Heart left ventricle (tissue), 16 donors: ENCODE measurements at regions not wholly inside any gene's neighbourhood (a gene's known extent, or its start where the extent isn't known, plus 50 kb on each side); places are given as distances from the start of the nearest gene placed in this dataset.

Experiments
- ATAC-seq, 4 donors: fragments of 200-7000 bp; cut with Tn5 transposase; one replicate each; pipeline ENCODE4 v1.9.1; 2020 to 2022; ENCODE audit warnings: moderate library complexity in 4 of 4, mild to moderate bottlenecking in 3 of 4, moderate number of reproducible peaks in 1 of 4
- DNase-seq, 5 donors: peaks; one replicate each; pipeline ENCODE4 v3.0.0-alpha.2; 2020
- H3K27ac ChIP-seq, 12 donors: fragments of 200-600 bp; sonication (generic) in 4 of 12; one replicate each; pipeline versions ENCODE4 v1.5.0 to v1.8.0; 2016 to 2022; ENCODE audit warnings: mild to moderate bottlenecking in 2 of 12
- H3K27me3 ChIP-seq, 9 donors: fragments of 200-600 bp; sonication (generic) in 2 of 9; one replicate each; pipeline versions ENCODE4 v1.5.1 to v1.8.0; 2016 to 2022; ENCODE audit warnings: mild to moderate bottlenecking in 3 of 9
- H3K36me3 ChIP-seq, 9 donors: fragments of 200-600 bp; sonication (generic) in 2 of 9; one replicate each; pipeline versions ENCODE4 v1.5.0 to v1.8.0; 2018 to 2022; ENCODE audit warnings: mild to moderate bottlenecking in 2 of 9
- H3K4me1 ChIP-seq, 12 donors: fragments of 200-600 bp; sonication (generic) in 4 of 12; one replicate each; pipeline versions ENCODE4 v1.5.0 to v1.8.0; 2016 to 2022; ENCODE audit warnings: mild to moderate bottlenecking in 3 of 12
- H3K4me3 ChIP-seq, 12 donors: fragments of 200-600 bp; sonication (generic) in 4 of 12; one replicate each; pipeline versions ENCODE4 v1.5.0 to v1.8.0; 2017 to 2022; ENCODE audit warnings: mild to moderate bottlenecking in 9 of 12, moderate library complexity in 4 of 12
- H3K9me3 ChIP-seq, 12 donors: fragments of 200-600 bp; sonication (generic) in 4 of 12; one replicate each; pipeline versions ENCODE4 v1.5.0 to v1.8.0; 2016 to 2022; ENCODE audit warnings: mild to moderate bottlenecking in 1 of 12
- POLR2A ChIP-seq, 2 donors: fragments of 450-650 bp; IDR thresholded peaks; one replicate each; pipeline ENCODE4 v1.6.1; 2017; ENCODE audit warnings: antibody characterized with exemption in 2 of 2, mild to moderate bottlenecking in 2 of 2, moderate library complexity in 2 of 2
- WGBS, 4 donors: extraction: QIAGEN DNeasy Blood & Tissue Kit in 2 of 4; methylation state at CpG; one replicate each; pipeline versions ENCODE4 v1.1.5 to v1.1.7; 2013 to 2018; 5-methylcytosine and 5-hydroxymethylcytosine counted together
- intact Hi-C, 10 donors: fragments of 100-400 bp; cut with DNase I; formaldehyde crosslinking; loops; one replicate each; pipeline versions ENCODE4 v1.11.1 to v1.14.2; 2022
- TF ChIP-seq, protein P1 (sequence below), 12 donors: fragments of 200-600 bp; sonication (generic) in 4 of 12; IDR thresholded peaks; one replicate each; pipeline versions ENCODE4 v1.5.0 to v1.8.0; 2018 to 2022; ENCODE audit warnings: antibody characterized with exemption in 12 of 12, mild to moderate bottlenecking in 5 of 12
- donor health status: ischemic (EF 13 %, LVEDD 7.1; RV severe dilation, severe dysfunction).
- donor health status: healthy with polysubstance abuse.
- donor health status: DM: no; HTN: yes; CAD: no.
- donor health status: DM: no; HTN: no; CAD: no.
- donor health status: ischemic (EF 25% LVEDD 6.9; RV normal size, moderate dysfunction).
- donor health status: ischemic (EF 25% LVEDD 5.7; RV mildly dilated, moderate dysfunction).
- donor health status: healthy.
- donor health status: DM: yes; HTN: yes; CAD: no.
- donor health status: ischemic (EF 35%, LVEDD 5.7; RV mildly dilated, moderate dysfunction).
- donor health status: nonischemic (EF 11% LVEDD 7.7; RV severe dilation, severe dysfunction).
- donor health status: DM: yes; HTN: yes; CAD: no.
- donor health status: PGD.
- donor health status: ischemic (EF 29% LVEDD 5.4; RV normal size, mild dysfunction).
- donor health status: nonischemic (EF 23%, LVEDD 6.1; RV moderate dilation, normal function).

DNA sequence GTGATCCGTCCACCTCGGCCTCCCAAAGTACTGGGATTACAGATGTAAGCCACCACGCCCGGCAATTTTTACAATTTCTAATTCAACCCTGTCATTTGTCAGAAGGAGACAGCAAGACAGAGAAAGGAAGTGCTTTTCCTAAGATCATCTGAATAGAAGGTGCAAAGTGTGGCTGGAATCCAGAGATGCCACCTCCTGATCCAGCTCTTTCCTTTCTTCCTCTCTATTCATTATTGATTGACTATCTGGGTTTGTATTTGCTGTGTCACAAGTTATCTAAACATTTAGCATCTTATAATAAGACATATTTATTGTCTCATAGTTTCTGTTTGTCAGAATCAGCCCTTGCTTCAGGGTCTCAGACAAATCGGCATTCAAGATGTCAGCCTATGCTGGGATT lies 217.7 kb downstream of the BCAS1 start:
- Histone ChIP-seq H3K27me3 (no peaks in the 10 kb centered on the region), H3K4me3 (no peak overlapping the region), H3K9me3 (no peaks in the 10 kb centered on the region), H3K4me1 (peaks cover 0 to 31% (median under 1%) of the 10 kb centered on the region in 12 donors), H3K36me3 (no peaks in the 10 kb centered on the region), H3K27ac (no peak overlapping the region)
- DNase-seq (no peak), ATAC-seq (no peak)
- 94 to 100% (median 97%) methylated on average over 5 of the region's 5 CpGs for WGBS, 4 donors
- intact Hi-C loops: no loop called here
- TF ChIP-seq, protein P1, sequence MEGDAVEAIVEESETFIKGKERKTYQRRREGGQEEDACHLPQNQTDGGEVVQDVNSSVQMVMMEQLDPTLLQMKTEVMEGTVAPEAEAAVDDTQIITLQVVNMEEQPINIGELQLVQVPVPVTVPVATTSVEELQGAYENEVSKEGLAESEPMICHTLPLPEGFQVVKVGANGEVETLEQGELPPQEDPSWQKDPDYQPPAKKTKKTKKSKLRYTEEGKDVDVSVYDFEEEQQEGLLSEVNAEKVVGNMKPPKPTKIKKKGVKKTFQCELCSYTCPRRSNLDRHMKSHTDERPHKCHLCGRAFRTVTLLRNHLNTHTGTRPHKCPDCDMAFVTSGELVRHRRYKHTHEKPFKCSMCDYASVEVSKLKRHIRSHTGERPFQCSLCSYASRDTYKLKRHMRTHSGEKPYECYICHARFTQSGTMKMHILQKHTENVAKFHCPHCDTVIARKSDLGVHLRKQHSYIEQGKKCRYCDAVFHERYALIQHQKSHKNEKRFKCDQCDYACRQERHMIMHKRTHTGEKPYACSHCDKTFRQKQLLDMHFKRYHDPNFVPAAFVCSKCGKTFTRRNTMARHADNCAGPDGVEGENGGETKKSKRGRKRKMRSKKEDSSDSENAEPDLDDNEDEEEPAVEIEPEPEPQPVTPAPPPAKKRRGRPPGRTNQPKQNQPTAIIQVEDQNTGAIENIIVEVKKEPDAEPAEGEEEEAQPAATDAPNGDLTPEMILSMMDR (IDR thresholded peaks at IDR 0.05): no peak
- TF ChIP-seq POLR2A (IDR thresholded peaks at IDR 0.05): no peak

DNA sequence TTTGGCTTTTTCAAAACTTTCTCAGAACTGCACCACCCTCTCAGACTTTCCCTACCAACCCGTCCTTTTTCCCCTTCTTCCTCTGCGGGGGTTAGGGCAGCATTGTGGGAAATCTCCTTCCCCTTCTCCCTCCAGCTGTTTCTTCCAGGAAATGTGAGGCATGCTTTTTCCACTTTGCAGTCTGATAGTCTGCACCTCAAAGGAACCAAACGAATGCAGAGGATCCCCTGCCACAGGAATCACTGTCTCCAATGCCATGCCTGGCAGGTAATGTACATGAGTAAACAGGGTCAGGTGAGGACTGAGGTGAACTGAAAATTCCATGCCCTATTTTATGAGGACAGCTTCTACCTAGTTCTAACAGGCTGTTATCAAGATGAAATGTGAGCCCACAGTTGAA lies 218.4 kb downstream of the BCAS1 start:
- no peak overlapping the region for H3K27ac ChIP-seq
- no peak overlapping the region for H3K4me3 ChIP-seq
- no peak for TF ChIP-seq POLR2A (IDR thresholded peaks at IDR 0.05)
- TF ChIP-seq, protein P1 (IDR thresholded peaks at IDR 0.05): no peak
- ATAC-seq: no peak
- H3K36me3 ChIP-seq: no peaks in the 10 kb centered on the region
- DNase-seq: no peak
- H3K4me1 ChIP-seq: peaks cover 0 to 38% (median 0%) of the 10 kb centered on the region in 12 donors
- no peaks in the 10 kb centered on the region for H3K27me3 ChIP-seq
- H3K9me3 ChIP-seq: no peaks in the 10 kb centered on the region
- WGBS, 4 donors: 45 to 65% (median 54%) methylated on average over 3 of the region's 3 CpGs
- intact Hi-C loops: no loop called here

DNA sequence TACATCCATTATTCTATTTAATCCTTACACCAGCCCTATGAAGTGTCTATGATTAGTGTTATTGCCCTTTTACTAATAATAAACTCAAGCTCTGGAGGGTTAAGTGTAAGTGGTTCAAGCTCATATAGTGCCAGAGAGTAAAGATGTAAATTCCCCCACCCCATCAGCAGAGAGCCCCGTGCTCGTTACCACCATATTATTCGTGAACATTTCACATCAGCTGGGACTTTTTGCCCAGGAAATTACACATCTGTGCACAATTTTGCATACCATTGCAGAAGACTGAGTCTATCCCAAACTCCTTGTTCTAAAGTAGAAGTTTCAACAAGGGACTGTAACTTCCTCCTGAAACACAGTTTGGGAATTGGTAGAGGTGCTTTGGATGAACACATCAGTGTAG lies 220.1 kb downstream of the BCAS1 start:
- Histone ChIP-seq H3K27me3 (no peaks in the 10 kb centered on the region), H3K9me3 (no peaks in the 10 kb centered on the region), H3K36me3 (no peaks in the 10 kb centered on the region), H3K27ac (no peak overlapping the region), H3K4me1 (peaks cover 0 to 38% (median 0%) of the 10 kb centered on the region in 12 donors), H3K4me3 (no peak overlapping the region)
- no peak for DNase-seq
- WGBS, 4 donors: 68 to 89% (median 82%) methylated on average over 3 of the region's 3 CpGs
- no peak for ATAC-seq
- intact Hi-C loops: no loop called here
- TF ChIP-seq, protein P1 (IDR thresholded peaks at IDR 0.05): no peak
- no peak for TF ChIP-seq POLR2A (IDR thresholded peaks at IDR 0.05)

DNA sequence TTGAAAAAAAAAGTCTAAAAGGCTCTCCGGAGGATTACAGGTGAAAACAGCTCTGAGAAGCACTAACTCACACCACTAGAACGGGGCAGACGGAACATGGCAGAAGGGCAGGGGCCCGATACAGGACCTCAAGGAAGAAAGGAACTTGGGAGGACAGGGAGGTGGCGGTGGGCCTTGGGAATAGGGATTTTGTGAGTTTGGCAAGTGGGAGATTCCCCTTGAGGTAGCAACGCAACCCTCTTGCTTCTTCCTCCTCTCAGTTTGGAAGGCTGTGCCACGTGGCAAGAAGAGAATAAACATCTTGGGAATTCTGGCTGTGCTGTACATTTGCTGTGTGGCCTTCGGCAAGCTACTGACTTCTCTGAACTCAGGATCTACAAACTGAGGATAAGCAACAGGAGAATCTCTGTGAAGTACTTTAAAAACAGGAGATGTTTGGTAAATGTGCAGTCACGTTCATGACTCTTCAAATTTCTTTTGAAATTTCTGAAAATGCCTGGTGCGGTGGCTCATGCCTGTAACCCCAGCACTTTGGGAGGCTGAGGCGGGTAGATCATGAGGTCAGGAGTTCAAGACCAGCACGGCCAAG lies 220.8 kb downstream of the BCAS1 start:
- ATAC-seq: no peak
- Histone ChIP-seq H3K9me3 (no peaks in the 10 kb centered on the region), H3K27me3 (no peaks in the 10 kb centered on the region), H3K36me3 (no peaks in the 10 kb centered on the region), H3K27ac (no peak overlapping the region), H3K4me3 (no peak overlapping the region), H3K4me1 (peaks cover 0 to 41% (median 0%) of the 10 kb centered on the region in 12 donors)
- no peak for DNase-seq
- intact Hi-C loops: no loop called here
- WGBS, 4 donors: 86 to 96% (median 91%) methylated on average over 12 of the region's 12 CpGs
- TF ChIP-seq POLR2A (IDR thresholded peaks at IDR 0.05): no peak
- TF ChIP-seq, protein P1 (IDR thresholded peaks at IDR 0.05): no peak
